SH-SY5Y (cell line): ENCODE measurements at regions not wholly inside any gene's neighbourhood (a gene's known extent, or its start where the extent isn't known, plus 50 kb on each side); places are given as distances from the start of the nearest gene placed in this dataset.

ENCODE experiments used
- GATA2 ChIP-seq: IDR thresholded peaks from 2 replicates; pipeline ENCODE4 v1.6.1; 2011; ENCODE audit warnings: mild to moderate bottlenecking, low read depth, low read length
- GATA3 ChIP-seq: IDR thresholded peaks from 2 replicates; pipeline ENCODE4 v1.6.1; 2011; ENCODE audit warnings: low read depth, mild to moderate bottlenecking, low read length, moderate library complexity

GRCh38 chr3:106208251-106208650, 339.4 kb upstream of the CBLB start:
- TF ChIP-seq GATA3 (no peak), GATA2 (no peak)
